RPMI8226 (cell line): ENCODE measurements at regions not wholly inside any gene's neighbourhood (a gene's known extent, or its start where the extent isn't known, plus 50 kb on each side); places are given as distances from the start of the nearest gene placed in this dataset.

Experiments
- DNase-seq: peaks from one replicate; pipeline ENCODE4 v3.0.0-alpha.2; 2015

- no peak for DNase-seq
Observed at GRCh38 chr10:120705309-120705708, 145.9 kb upstream of the WDR11 start.

GRCh38 chr10:120710076-120710475, 141.1 kb upstream of the WDR11 start:
- DNase-seq, result no peak

DNA sequence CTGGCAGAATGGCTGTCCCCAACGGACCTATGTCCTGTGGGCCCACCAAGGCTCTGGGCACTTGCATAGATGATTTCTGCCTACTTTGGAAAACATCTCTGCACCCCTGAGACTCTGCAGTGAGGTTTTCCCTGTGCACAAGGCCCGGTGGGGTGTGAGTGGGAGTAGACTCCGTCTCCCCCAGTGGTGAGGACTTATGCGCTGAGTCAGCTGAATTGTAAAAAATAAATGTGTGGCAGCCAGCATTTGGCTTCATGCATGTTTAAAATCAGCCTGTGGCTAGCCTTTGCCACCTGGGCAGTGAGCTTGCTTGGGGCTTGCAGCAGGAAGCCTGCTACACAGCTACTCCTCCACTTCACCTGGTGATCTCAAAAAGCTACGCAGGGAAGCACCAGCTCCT, 139.3 kb upstream of the WDR11 start:
- no peak for DNase-seq

DNA sequence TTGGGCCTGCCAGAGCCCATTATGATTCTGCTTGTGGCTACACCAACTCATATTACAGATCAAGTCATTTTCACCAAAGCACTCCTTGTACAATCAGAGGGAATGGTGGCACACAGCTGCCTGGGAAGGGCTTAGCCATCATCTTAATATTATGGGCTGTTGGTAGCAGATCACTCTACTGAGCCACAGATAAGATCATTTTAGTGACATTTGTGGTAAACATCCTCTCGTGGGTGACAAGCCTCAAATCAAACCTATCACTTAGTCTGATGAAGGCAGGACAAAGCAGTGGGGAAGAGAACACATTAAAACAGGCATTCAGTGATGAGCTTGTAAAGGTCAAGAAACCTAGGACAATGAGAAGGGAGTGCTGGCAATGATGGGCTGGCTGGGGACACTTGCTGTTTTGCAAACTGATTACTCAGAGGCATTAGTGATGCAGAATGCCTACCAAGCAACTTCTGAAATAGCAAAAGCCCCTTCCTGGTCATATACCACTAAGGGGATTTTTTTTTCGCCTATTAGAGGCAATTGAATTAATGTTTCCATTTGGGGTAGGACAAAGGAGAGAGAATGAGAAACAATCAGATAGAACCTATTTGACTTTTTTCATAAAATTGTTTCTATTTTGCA, 137.5 kb upstream of the WDR11 start:
- no peak for DNase-seq

DNA sequence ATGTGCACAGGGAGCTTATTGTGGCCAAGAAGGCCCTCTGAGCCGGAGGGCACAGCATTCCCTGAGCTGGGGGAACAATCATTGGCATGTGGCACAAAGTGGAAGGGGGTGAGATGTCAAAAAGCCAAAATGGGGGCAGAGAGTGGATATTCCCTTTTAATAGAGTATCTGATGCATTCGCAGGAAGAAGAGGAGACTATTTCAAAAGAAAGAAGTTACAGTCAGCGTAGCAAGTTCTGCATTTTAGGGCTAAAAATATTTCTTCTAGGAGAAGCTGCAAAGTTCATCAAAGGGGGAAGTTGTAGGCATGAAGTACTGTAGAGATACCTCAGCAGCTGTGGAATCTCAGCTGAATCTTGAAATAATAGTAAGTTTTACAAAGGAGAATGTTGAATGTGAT, 136.0 kb upstream of the WDR11 start:
- DNase-seq, result no peak

DNA sequence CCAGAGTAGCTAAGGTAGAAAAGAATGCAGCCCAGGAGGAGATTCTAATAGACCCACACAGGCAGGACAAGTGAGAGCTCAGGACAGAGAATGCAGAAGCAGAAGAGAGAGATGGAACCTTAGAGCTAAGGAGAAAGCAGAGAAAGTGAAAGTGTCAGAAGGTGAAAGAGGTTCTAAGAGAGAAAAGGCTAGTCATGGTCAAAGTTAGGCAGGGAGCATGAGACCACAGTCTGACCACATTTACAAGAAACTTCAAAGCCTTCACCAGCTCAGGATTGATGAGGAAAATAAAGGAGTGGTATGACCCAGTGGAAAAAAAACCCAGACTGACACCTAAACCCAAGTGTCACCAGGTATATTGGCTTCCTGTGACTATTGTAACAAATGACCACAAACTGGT, 131.8 kb upstream of the WDR11 start:
- no peak for DNase-seq

GRCh38 chr10:120727001-120727400, 124.2 kb upstream of the WDR11 start:
- DNase-seq, result no peak

GRCh38 chr10:120729547-120729946, 121.6 kb upstream of the WDR11 start:
- no peak for DNase-seq

DNA sequence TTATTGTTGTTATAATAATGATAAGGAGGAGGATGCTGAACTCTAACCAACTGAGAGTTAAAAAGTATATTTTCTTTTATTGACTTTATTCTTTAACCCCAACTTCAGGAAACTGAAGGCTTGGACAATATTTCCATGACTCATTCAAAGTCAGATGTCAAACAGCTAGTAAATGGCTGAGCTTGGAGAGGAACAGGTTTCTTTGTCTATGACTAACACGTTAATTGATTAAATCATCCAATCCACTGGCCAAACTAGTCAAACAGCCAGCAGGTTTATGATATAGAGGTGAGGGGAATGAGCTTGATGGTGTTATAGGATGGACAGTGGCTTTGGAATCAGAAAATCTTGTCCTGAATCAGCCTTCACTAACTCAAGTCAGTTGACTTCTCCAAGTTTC, 119.1 kb upstream of the WDR11 start:
- DNase-seq, result no peak

DNA sequence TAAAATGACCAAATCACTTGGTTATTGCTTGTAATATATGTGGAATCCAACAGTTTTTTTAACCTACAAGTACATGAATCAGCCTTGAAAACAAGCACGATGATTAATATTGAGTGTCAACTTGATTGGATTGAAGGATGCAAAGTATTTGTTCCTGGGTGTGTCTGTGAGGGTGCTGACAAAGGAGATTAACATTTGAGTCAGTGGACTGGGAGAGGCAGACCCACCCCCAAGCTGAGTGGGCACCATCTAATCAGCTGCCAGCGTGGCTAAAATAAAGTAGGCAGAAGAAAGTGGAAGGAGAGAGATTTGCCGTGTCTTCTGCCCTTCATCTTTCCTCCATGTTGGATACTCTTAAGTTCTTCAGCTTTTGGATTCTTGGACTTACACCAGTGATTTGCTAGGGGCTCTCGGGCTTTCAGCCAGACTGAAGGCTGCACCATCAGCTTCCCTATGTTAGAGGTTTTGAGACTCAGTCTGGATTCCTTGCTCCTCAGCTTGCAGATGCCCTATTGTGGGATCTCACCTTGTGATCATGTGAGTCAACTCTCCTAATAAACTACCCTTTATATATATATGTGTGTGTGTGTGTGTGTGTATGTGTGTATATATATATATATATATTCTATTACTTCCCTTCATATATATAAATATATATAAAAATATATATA, 118.4 kb upstream of the WDR11 start:
- no peak for DNase-seq

GRCh38 chr10:120734483-120735078, 116.6 kb upstream of the WDR11 start:
- no peak for DNase-seq

DNA sequence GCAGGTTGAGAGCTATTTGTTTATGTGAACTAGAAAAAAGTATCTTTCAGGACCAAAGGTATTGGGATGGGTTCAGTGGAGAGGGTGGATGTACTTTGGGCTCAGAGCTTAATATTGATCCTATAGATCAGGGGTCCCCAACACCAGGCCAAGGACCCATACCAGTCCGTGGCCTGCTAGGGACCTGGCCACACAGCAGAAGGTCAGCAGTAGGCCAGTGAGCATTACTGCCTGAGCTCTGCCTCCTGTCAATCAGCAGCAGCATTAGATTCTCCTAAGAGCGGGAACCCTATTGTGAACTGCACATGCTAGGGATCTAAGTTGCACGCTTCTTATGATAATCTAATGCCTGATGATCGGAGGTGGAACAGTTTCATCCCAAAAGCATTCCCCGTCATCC, 115.8 kb upstream of the WDR11 start:
- no peak for DNase-seq

DNA sequence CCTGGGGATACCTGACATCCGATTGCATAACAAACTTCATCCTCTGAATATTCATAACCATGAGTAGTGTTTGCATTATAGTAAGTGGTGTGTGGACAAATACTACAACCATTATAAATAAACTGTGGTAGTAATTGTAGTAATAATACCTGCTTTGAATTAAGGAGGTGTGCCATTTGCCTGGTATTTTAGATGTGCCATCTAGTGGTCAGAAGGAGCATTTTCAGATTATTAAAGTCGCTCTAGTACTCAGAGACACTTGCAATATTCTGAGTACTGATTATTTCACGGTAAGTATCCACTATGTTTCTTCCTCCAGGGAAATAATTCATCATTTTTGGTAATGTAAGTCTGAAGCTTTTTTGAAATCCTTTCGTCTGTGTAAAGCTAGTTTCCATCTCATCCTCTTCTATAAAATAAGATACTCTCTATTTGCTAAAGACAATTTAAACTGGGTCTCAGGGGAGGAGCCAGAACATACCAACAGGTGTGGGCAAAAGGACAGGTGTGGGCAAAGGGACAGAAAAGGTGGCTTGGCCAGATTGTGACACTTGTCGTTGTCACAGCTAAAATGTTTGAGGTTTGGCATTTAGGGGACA, 115.3 kb upstream of the WDR11 start:
- DNase-seq, result peak; percentile 2

DNA sequence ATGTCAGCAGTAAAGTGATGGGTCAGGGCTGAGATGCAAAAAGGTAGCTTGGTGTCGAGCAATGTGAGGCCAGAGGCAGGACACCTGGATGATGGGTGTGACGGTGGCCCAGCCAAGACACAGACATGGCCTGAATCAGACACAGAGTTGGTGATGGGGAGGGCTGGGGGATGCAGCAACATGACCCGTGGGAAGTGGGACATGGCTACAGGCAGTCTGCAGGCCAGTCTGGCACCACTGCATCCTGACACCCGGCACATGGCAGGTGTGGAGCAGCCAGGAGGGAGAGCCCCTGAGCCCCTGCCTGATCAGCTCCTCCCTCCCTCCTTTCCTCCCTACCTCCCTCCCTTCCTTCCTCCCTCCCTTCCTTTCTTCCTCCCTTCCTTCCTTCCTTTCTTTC, 114.8 kb upstream of the WDR11 start:
- no peak for DNase-seq

DNA sequence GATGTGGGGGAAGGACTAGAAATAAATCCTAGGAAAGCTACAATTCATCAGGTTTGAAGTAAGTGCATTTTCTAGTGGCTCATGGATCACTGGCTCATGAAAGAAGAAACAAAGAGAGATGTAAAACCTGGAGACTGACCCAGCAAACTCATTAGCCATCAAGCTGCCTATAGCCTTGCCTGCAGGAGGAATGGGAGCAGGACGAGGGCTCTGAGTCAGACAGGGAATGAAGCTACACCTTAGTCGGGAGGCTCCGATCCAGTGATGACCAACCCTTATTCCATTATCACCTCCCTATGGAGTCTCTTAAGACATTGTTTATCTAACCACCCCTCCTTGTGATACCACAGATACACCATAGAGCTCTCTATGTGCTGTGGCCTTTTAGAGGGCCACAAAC, 112.5 kb upstream of the WDR11 start:
- DNase-seq, result no peak

DNA sequence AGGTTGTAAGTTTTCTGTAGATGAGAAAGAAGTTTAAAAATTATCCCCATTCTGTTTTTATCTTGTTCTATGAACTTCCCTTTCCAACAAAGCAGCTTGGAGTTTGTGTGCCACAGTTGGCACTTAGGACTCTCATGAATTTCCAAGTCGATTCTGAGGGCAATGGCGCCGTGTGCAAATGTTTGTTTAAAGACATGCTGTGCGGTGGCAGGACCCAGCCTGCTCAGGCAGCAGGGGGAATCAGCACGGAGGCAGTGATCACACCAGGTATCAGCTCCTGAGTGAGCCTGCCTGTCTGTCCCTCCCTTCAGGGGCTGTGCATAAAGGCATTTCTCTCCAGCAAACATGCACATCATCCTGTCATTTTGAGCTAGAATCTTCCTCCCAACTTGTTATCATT, 109.8 kb upstream of the WDR11 start:
- DNase-seq, result no peak

- no peak for DNase-seq
Observed at GRCh38 chr10:120742373-120742772, 108.8 kb upstream of the WDR11 start.

- no peak for DNase-seq
Observed at GRCh38 chr10:120744040-120744439, 107.1 kb upstream of the WDR11 start.

- DNase-seq, result no peak
Observed at GRCh38 chr10:120746001-120746777, 105.0 kb upstream of the WDR11 start.

GRCh38 chr10:120748519-120748918, 102.6 kb upstream of the WDR11 start:
- no peak for DNase-seq

DNA sequence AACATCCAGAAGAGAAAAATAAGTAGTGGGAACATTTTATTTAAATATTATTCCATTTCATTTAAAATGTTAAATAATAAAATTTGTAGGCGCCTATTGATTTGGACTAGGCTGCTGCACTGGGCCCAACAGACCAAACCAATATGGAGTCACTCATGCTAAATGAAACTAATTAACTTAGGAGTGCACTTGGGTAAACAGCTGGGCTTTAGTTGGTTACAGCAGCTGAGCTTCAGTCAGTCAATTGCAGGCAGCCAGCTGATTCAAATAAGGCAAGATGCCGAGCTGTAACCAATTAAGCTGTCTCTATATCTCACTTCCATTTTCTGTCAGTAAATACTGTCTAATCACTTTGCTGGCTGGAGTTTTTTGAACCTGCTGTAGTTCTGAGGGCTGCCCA, 102.1 kb upstream of the WDR11 start:
- no peak for DNase-seq

DNA sequence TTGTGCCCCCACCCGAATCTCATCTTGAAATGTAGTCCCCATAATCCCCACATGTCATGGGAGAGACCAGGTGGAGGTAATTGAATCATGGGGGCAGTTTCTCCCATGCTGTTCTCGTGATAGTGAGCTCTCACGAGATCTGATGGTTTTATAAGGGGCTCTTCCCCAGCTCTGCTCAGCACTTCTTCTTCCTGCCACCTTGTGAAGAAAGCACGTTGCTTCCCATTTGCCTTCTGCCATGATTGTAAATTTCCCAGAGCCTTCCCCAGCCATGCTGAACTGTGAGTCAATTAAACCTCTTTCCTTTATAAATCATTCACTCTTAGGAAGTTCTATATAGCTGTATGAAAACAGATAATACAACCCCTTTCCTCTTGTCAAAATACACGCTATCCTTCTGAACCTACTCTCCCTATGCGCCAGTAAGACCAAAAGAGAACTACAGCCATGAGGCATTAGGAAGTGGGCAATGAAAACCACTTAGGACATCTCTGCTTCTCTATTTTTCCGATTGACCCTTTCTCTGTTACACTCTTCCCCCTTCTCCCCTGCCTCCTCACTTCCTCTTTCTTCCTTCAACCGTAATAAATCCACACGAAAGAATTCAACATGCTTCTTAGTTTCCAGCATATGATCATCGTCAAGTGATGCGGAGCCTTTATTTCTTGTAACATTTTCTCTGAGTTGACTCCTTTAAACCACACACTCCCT, 101.2 kb upstream of the WDR11 start:
- DNase-seq, result no peak

DNA sequence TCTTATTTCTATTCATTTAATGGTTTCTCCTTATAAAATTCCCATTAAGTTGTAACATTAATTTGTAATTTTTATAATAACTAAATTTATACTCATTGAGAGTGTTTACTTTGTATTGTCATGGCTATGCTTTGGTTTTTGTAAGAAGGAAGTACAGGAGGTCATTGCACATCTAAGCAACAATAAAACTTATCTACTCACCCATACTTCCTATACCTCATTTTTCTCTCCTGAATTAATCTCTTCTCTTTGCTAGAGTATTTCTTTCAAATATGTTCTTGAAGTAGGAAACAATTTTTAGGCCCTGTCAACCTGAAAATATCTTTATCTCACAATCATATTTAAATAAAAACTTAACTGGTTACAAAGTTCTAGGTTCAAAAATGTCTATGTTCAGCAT, 95.4 kb upstream of the WDR11 start:
- DNase-seq, result no peak
